GM12891 (cell line): ENCODE measurements at regions not wholly inside any gene's neighbourhood (a gene's known extent, or its start where the extent isn't known, plus 50 kb on each side); places are given as distances from the start of the nearest gene placed in this dataset.

Experiments used
- POLR2A ChIP-seq: IDR thresholded peaks from 2 replicates; pipeline ENCODE4 v1.6.1; 2011; ENCODE audit warnings: low read depth, low read length, control low read depth
- POLR2AphosphoS5 ChIP-seq: IDR thresholded peaks from 2 replicates; pipeline ENCODE4 v1.6.1; 2011; ENCODE audit warnings: low read depth, low read length, control low read depth
- POU2F2 ChIP-seq: IDR thresholded peaks from 2 replicates; pipeline ENCODE4 v1.6.1; 2011; ENCODE audit warnings: low read depth, mild to moderate bottlenecking, control low read depth, low read length, moderate library complexity
- SPI1 ChIP-seq: IDR thresholded peaks from 2 replicates; pipeline ENCODE4 v1.6.1; 2011; ENCODE audit warnings: low read depth, low read length, control low read depth
- TAF1 ChIP-seq: IDR thresholded peaks from 2 replicates; pipeline ENCODE4 v1.6.1; 2011; ENCODE audit warnings: low read depth, low read length, control low read depth

DNA sequence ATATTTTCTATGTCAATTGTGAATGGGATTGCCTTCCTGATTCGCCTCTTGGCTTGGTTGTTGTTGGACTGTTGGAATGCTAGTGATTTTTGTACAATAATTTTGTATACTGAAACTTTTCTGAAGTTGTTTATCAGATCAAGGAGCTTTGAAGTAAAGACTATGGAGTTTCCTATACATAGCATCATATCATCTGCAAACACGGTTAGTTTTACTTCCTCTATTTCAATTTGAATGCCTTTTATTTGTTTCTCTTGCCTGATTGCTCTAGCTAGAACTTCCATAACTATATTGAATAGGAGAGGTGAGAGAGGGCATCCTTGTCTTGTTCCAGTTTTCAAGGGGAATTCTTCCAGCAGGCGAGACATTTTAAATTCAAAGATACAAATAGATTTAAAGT is 226.5 kb downstream of the FBXO8 start:
- TF ChIP-seq POLR2A (no peak), TAF1 (no peak), POLR2AphosphoS5 (no peak), POU2F2 (no peak), SPI1 (no peak)
